Lower lobe of right lung (tissue), 2 donors: ENCODE measurements at regions not wholly inside any gene's neighbourhood (a gene's known extent, or its start where the extent isn't known, plus 50 kb on each side); places are given as distances from the start of the nearest gene placed in this dataset.
A peak's percentile ranks its signal among the peaks of the same experiment; 100 is the strongest.

Experiments used
- ATAC-seq, 2 donors: fragments of 200-7000 bp; cut with Tn5 transposase; one replicate each; pipeline ENCODE4 v1.9.1; 2020 to 2022; ENCODE audit warnings: mild to moderate bottlenecking in 2 of 2, moderate library complexity in 2 of 2
- DNase-seq: peaks from one replicate; pipeline ENCODE4 v3.0.0-alpha.2; 2020
- H3K27ac ChIP-seq: fragments of 200-600 bp; one replicate; pipeline ENCODE4 v1.8.0; 2022
- H3K27me3 ChIP-seq: fragments of 200-600 bp; one replicate; pipeline ENCODE4 v1.8.0; 2022; ENCODE audit warnings: low read depth
- H3K36me3 ChIP-seq: fragments of 200-600 bp; one replicate; pipeline ENCODE4 v1.8.0; 2022; ENCODE audit warnings: mild to moderate bottlenecking
- H3K4me1 ChIP-seq: fragments of 200-600 bp; one replicate; pipeline ENCODE4 v1.8.0; 2022
- H3K4me3 ChIP-seq: fragments of 200-600 bp; one replicate; pipeline ENCODE4 v1.8.0; 2022; ENCODE audit warnings: mild to moderate bottlenecking
- H3K9me3 ChIP-seq: fragments of 200-600 bp; one replicate; pipeline ENCODE4 v1.8.0; 2022
- intact Hi-C: fragments of 100-400 bp; cut with DNase I; formaldehyde crosslinking; loops from one replicate; pipeline ENCODE4 v1.11.0; 2022
- TF ChIP-seq, protein P1 (sequence below): fragments of 200-600 bp; IDR thresholded peaks from one replicate; pipeline ENCODE4 v1.8.0; 2022; ENCODE audit warnings: antibody characterized with exemption, mild to moderate bottlenecking
- donor health status: DM: no; HTN: yes; CAD: no; lungs with severe emphysema.

DNA sequence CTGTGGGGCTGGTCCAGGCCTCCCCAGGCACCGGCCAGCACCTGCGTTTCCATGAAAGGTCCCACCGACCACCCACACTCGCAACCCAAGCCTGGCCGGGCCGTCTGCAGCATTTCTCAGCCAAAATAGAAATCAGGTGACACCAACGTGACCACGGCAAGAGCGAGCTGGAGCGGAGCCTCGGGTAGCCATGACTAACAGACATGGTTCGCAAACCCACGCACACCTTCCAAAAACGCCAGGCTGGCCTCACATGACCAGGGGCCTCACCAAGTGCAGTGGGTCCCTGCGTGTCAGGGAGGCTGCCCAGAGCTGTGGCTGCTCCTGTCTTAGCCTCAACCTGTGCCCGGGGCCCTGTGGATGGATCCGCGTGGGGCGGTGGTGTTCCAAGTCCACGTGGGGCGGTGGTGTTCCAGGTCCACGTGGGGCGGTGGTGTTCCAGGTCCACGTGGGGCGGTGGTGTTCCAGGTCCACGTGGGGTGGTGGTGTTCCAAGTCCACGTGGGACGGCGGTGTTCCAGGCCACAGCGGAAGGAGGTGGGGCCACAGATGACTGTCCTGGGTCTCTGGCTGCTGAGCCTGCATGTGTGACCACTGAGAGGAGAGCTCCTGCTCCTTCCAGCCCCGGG is 64.4 kb upstream of the ADGRA1 start:
- no peaks in the 10 kb centered on the region for H3K4me1 ChIP-seq
- no peak overlapping the region for H3K27ac ChIP-seq
- H3K9me3 ChIP-seq, result no peaks in the 10 kb centered on the region
- intact Hi-C loops, result no loop called here
- DNase-seq, result no peak
- H3K36me3 ChIP-seq, result no peaks in the 10 kb centered on the region
- peaks cover 28% of the 10 kb centered on the region for H3K27me3 ChIP-seq
- ATAC-seq, result no peak
- H3K4me3 ChIP-seq, result no peak overlapping the region
- TF ChIP-seq, protein P1, sequence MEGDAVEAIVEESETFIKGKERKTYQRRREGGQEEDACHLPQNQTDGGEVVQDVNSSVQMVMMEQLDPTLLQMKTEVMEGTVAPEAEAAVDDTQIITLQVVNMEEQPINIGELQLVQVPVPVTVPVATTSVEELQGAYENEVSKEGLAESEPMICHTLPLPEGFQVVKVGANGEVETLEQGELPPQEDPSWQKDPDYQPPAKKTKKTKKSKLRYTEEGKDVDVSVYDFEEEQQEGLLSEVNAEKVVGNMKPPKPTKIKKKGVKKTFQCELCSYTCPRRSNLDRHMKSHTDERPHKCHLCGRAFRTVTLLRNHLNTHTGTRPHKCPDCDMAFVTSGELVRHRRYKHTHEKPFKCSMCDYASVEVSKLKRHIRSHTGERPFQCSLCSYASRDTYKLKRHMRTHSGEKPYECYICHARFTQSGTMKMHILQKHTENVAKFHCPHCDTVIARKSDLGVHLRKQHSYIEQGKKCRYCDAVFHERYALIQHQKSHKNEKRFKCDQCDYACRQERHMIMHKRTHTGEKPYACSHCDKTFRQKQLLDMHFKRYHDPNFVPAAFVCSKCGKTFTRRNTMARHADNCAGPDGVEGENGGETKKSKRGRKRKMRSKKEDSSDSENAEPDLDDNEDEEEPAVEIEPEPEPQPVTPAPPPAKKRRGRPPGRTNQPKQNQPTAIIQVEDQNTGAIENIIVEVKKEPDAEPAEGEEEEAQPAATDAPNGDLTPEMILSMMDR, result no peak

DNA sequence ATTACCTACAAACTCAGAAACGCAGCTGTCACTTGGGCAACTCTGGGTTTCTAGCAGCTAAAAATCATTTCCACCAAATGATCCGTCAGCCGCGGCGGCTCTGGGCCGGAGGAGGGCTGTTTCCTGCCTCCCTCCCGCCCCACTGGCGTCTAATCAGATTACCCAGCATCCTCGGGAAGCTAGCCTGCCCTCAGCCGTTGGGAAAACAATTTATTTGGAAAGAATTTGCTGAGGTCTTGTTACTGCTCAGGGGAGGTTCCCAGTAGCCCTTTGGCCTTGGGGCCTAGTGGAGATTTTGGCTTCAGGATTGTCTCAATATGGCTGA is 65.0 kb upstream of the ADGRA1 start:
- peaks cover 28% of the 10 kb centered on the region for H3K27me3 ChIP-seq
- no peak for DNase-seq

DNA sequence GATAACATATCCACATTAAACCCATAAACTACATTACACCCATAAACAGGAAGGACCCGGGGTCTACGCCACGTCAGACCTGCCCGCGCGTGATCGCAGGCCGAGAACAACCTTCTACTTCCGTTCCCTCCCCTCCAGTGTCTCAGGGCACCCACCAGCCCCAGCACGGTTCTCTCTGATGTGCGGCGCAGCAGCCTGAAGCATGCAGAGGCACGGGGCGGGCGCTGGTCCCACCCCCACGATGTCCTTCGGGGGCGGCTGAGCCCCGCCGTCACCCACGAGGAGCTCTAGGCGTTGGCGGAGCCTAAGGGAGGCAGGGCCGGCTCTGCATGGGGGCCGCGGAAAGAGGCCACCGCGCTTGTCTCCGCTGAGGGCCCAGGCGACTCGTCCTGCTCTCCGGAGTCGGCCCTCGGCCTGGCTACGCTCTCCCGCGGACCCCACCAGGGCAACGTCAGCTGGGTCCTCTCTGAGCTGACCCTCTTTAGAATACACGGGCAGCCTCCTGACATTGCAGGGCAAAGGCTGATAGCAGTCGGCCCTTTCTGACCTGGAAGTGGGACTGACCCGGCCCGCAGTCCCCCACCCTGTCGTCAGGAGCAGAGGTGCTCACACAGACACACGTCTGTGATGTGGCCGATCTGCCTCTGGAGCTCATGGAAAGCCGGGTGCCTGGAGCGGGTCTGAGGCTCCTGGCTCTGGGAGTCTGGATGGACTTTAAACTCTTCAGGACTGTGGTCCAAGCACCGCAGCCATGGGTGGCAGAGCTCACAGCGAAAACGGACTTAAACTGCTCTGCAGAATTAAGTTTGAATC is 65.6 kb upstream of the ADGRA1 start:
- no peak overlapping the region for H3K27ac ChIP-seq
- intact Hi-C loops, result no loop called here
- ATAC-seq (no peak), DNase-seq (no peak)
- TF ChIP-seq, protein P1, result no peak
- H3K27me3 ChIP-seq, result peaks cover 24% of the 10 kb centered on the region
- no peak overlapping the region for H3K4me3 ChIP-seq
- no peaks in the 10 kb centered on the region for H3K9me3 ChIP-seq
- no peaks in the 10 kb centered on the region for H3K4me1 ChIP-seq
- no peaks in the 10 kb centered on the region for H3K36me3 ChIP-seq

More for the DNA sequence above, 65.0 kb upstream of the ADGRA1 start:
- ATAC-seq, result no peak
- Histone ChIP-seq H3K4me1 (no peaks in the 10 kb centered on the region), H3K27ac (no peak overlapping the region), H3K36me3 (no peaks in the 10 kb centered on the region), H3K9me3 (no peaks in the 10 kb centered on the region), H3K4me3 (no peak overlapping the region)
- intact Hi-C loops, result no loop called here
- TF ChIP-seq, protein P1, result no peak

- H3K27ac ChIP-seq, result no peak overlapping the region
- intact Hi-C loops, result no loop called here
- H3K4me3 ChIP-seq, result no peak overlapping the region
- no peaks in the 10 kb centered on the region for H3K9me3 ChIP-seq
- no peak for DNase-seq
- ATAC-seq, result no peak
- H3K27me3 ChIP-seq, result peaks cover 23% of the 10 kb centered on the region
- TF ChIP-seq, protein P1, result no peak
- no peaks in the 10 kb centered on the region for H3K4me1 ChIP-seq
- H3K36me3 ChIP-seq, result no peaks in the 10 kb centered on the region
These were observed 66.4 kb upstream of the ADGRA1 start for GRCh38 chr10:133021116-133021962.

DNA sequence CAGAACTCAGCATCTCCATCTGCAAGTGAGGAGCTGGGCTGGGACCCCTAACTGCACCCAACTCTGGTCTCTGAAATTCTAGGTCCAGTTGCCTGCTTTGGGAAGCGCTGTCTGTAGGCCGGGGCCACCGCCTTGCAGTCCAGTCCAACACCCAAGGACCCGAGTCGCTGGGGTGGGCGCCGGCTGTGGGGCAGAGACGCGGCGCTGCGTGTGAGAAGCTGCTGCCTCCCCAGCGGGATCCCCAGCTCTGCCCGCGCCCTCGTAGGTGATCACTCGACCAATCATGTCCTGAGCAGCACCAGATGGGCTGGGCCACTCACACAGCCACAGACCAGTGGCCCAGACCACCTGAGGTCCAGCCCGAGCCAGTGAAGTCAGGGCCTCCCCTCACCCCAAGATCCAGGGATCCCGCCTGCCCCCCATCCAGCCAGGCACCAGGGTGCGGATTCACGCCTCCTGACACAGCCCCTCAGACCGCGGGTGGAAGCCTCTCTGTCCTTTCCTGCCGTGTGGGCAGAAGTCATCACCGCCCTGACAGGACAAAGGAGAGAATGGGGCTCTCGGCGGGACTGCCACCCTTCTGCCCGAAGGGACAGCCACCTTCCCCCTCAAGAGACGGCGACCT is 67.4 kb upstream of the ADGRA1 start:
- intact Hi-C loops, result no loop called here
- no peaks in the 10 kb centered on the region for H3K9me3 ChIP-seq
- no peaks in the 10 kb centered on the region for H3K36me3 ChIP-seq
- TF ChIP-seq, protein P1, result no peak
- H3K4me3 ChIP-seq, result no peak overlapping the region
- DNase-seq (no peak), ATAC-seq (peak in 1 of 2 donors; percentile 16)
- peaks cover 13% of the 10 kb centered on the region for H3K27me3 ChIP-seq
- H3K4me1 ChIP-seq, result no peaks in the 10 kb centered on the region
- no peak overlapping the region for H3K27ac ChIP-seq
